ENCODE measurements at regions not wholly inside any gene's neighbourhood (a gene's known extent, or its start where the extent isn't known, plus 50 kb on each side); places are given as distances from the start of the nearest gene placed in this dataset.

- TF ChIP-seq CTCF (IDR thresholded peaks at IDR 0.05) (no peak), POLR2AphosphoS5 (IDR thresholded peaks at IDR 0.05; ENCODE audit: insufficient read depth in 1 of 2, low read depth in 1 of 2) (no peak), POLR2A (IDR thresholded peaks at IDR 0.05) (no peak)
These were observed 124.4 kb downstream of the SPATA19 start for GRCh38 chr11:133720951-133721350.
